ENCODE measurements at regions not wholly inside any gene's neighbourhood (a gene's known extent, or its start where the extent isn't known, plus 50 kb on each side); places are given as distances from the start of the nearest gene placed in this dataset.

DNA sequence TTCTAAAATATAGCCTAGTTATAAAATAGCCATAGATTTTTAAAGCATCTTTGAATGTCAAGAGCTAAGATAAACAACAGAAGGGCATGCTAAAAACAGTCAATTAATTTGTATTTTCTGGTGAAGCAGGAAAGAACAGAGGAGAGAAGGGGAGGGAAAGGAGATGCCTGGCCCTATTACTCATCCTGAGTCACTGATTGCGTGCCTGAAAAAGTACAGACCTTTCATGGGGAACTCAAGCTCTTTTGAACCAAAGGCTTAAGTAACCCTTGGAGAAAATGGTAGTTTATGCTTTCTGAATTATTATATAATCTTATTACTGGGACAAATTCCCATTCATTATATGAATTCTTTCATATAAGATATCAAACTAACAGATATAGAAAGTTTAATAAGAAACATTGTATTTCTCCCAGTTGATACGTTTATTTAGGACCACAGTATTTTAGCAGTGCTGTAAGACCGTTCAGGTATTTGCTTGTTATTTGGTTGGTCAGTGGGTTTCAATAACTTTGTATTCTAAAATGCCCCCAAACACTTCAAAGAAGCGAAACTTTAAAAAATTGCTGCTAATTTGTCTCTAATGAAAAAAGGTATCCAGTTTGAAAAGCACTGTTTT lies 151.3 kb downstream of the HGF start:
- Histone ChIP-seq H3K79me2 (ENCODE audit: insufficient read depth, low read length) (no peaks in the 10 kb centered on the region), H3K9me2 (ENCODE audit: low read depth, low read length) (no peaks in the 10 kb centered on the region), H3K27me3 (ENCODE audit: insufficient read depth, low read length) (no peaks in the 10 kb centered on the region), H3K9me3 (ENCODE audit: low read length) (no peaks in the 10 kb centered on the region), H4K20me1 (ENCODE audit: insufficient read depth, low read length) (no peaks in the 10 kb centered on the region), H3K36me3 (ENCODE audit: insufficient read depth, low read length) (no peaks in the 10 kb centered on the region), H2AFZ (ENCODE audit: low read length) (no peak overlapping the region), H3K4me1 (ENCODE audit: insufficient read depth, low read length, severe bottlenecking) (no peaks in the 10 kb centered on the region), H3K4me3 (ENCODE audit: low read depth, low read length, poor library complexity, severe bottlenecking) (no peak overlapping the region), H3K27ac (ENCODE audit: low read depth, low read length, poor library complexity, severe bottlenecking) (no peak overlapping the region), H3F3A (ENCODE audit: insufficient read depth, low read length) (no peaks in the 10 kb centered on the region), H3K9ac (ENCODE audit: low read length) (no peak overlapping the region), H3K4me2 (ENCODE audit: low read length) (no peak overlapping the region)
- TF ChIP-seq, protein P1, sequence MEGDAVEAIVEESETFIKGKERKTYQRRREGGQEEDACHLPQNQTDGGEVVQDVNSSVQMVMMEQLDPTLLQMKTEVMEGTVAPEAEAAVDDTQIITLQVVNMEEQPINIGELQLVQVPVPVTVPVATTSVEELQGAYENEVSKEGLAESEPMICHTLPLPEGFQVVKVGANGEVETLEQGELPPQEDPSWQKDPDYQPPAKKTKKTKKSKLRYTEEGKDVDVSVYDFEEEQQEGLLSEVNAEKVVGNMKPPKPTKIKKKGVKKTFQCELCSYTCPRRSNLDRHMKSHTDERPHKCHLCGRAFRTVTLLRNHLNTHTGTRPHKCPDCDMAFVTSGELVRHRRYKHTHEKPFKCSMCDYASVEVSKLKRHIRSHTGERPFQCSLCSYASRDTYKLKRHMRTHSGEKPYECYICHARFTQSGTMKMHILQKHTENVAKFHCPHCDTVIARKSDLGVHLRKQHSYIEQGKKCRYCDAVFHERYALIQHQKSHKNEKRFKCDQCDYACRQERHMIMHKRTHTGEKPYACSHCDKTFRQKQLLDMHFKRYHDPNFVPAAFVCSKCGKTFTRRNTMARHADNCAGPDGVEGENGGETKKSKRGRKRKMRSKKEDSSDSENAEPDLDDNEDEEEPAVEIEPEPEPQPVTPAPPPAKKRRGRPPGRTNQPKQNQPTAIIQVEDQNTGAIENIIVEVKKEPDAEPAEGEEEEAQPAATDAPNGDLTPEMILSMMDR (IDR thresholded peaks at IDR 0.05; ENCODE audit: low read length), result no peak
- no peak for TF ChIP-seq EZH2 (IDR thresholded peaks at IDR 0.05; ENCODE audit: borderline replicate concordance, low read length)

DNA sequence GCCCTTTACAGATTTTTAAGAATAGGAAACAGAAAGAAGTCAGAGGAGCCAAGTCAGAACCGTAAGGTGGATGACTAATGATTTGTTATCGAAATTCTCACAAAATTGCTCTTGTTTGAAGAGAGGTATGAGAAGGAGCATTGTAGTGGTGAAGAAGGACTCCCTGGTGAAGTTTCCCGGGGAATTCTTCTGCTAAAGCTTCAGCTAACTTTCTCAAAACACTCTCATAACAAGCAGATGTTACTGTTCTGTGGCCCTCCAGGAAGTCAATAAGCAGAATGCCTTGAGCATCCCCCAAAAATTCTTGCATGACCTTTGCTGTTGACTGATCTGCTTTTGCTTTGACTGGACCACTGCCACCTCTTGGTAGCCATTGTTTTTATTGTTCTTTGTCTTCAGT lies 152.9 kb downstream of the HGF start:
- Histone ChIP-seq H3K4me1 (ENCODE audit: insufficient read depth, low read length, severe bottlenecking) (no peaks in the 10 kb centered on the region), H3K27me3 (ENCODE audit: insufficient read depth, low read length) (no peaks in the 10 kb centered on the region), H3K9me3 (ENCODE audit: low read length) (no peaks in the 10 kb centered on the region), H2AFZ (ENCODE audit: low read length) (no peak overlapping the region), H3K4me2 (ENCODE audit: low read length) (no peak overlapping the region), H3K9me2 (ENCODE audit: low read depth, low read length) (no peaks in the 10 kb centered on the region), H3K27ac (ENCODE audit: low read depth, low read length, poor library complexity, severe bottlenecking) (no peak overlapping the region), H3F3A (ENCODE audit: insufficient read depth, low read length) (no peaks in the 10 kb centered on the region), H3K79me2 (ENCODE audit: insufficient read depth, low read length) (no peaks in the 10 kb centered on the region), H3K9ac (ENCODE audit: low read length) (no peak overlapping the region), H4K20me1 (ENCODE audit: insufficient read depth, low read length) (no peaks in the 10 kb centered on the region), H3K4me3 (ENCODE audit: low read depth, low read length, poor library complexity, severe bottlenecking) (no peak overlapping the region), H3K36me3 (ENCODE audit: insufficient read depth, low read length) (no peaks in the 10 kb centered on the region)
- TF ChIP-seq, protein P1 (IDR thresholded peaks at IDR 0.05; ENCODE audit: low read length), result no peak
- TF ChIP-seq EZH2 (IDR thresholded peaks at IDR 0.05; ENCODE audit: borderline replicate concordance, low read length), result no peak

DNA sequence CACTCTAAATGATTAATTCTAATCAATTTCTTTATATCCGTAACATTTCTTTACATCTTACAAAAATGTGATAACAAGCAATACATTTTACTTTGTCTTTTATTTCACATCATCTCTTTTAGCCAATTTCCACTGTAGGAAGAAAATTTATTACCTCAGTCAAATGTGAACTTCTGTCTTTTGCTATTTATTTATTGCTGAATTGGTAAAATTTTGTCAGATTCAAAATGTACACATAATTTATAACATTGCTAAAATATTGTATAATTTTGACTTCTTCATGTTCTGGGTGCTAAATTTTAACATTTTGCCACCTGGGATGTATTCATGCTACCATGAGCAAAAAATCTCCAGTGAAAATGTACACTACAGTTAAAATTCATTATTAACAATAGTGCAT lies 158.0 kb downstream of the HGF start:
- Histone ChIP-seq H3K9me3 (ENCODE audit: low read length) (no peaks in the 10 kb centered on the region), H3K9ac (ENCODE audit: low read length) (no peak overlapping the region), H3K4me1 (ENCODE audit: insufficient read depth, low read length, severe bottlenecking) (no peaks in the 10 kb centered on the region), H3K4me3 (ENCODE audit: low read depth, low read length, poor library complexity, severe bottlenecking) (no peak overlapping the region), H4K20me1 (ENCODE audit: insufficient read depth, low read length) (no peaks in the 10 kb centered on the region), H3K27ac (ENCODE audit: low read depth, low read length, poor library complexity, severe bottlenecking) (no peak overlapping the region), H3K36me3 (ENCODE audit: insufficient read depth, low read length) (no peaks in the 10 kb centered on the region), H3F3A (ENCODE audit: insufficient read depth, low read length) (no peaks in the 10 kb centered on the region), H3K4me2 (ENCODE audit: low read length) (no peak overlapping the region), H3K79me2 (ENCODE audit: insufficient read depth, low read length) (no peaks in the 10 kb centered on the region), H2AFZ (ENCODE audit: low read length) (no peak overlapping the region), H3K27me3 (ENCODE audit: insufficient read depth, low read length) (no peaks in the 10 kb centered on the region), H3K9me2 (ENCODE audit: low read depth, low read length) (no peaks in the 10 kb centered on the region)
- TF ChIP-seq EZH2 (IDR thresholded peaks at IDR 0.05; ENCODE audit: borderline replicate concordance, low read length), result no peak
- TF ChIP-seq, protein P1 (IDR thresholded peaks at IDR 0.05; ENCODE audit: low read length), result no peak

Measured in OCI-LY1 (cell line).